GM13976 (cell line): ENCODE measurements at regions not wholly inside any gene's neighbourhood (a gene's known extent, or its start where the extent isn't known, plus 50 kb on each side); places are given as distances from the start of the nearest gene placed in this dataset.

Experiments used
- DNase-seq: peaks from one replicate; pipeline ENCODE4 v3.0.0; 2012; ENCODE audit warnings: low spot score
- CTCF ChIP-seq: IDR thresholded peaks from 2 replicates; pipeline ENCODE4 v1.5.1; 2012; ENCODE audit warnings: borderline replicate concordance, mild to moderate bottlenecking; ENCODE audit not compliant: insufficient read depth; ENCODE audit errors: extremely low read depth, missing control alignments, control extremely low read depth
- in situ Hi-C: fragments of 300-500 bp; cut with MboI; formaldehyde crosslinking; loops from one replicate; pipeline ENCODE4 v1.12.0; 2022; ENCODE audit warnings: low sequenced_read_pairs, mixed read lengths, inconsistent platforms; ENCODE audit not compliant: unreplicated experiment

- DNase-seq, result no peak
- no peak for TF ChIP-seq CTCF
- in situ Hi-C loops, result no loop called here
Measured at GRCh38 chr3:57003676-57004075, 56.8 kb upstream of the SPATA12 start.

GRCh38 chr3:57001356-57001755, 59.1 kb upstream of the SPATA12 start:
- DNase-seq, result no peak
- in situ Hi-C loops, result no loop called here
- no peak for TF ChIP-seq CTCF

- no peak for DNase-seq
- TF ChIP-seq CTCF, result no peak
- in situ Hi-C loops, result no loop called here
Measured at GRCh38 chr3:57000012-57000411, 60.5 kb upstream of the SPATA12 start.

- TF ChIP-seq CTCF, result no peak
- no peak for DNase-seq
- in situ Hi-C loops, result no loop called here
Measured at GRCh38 chr3:56999547-56999946, 60.9 kb upstream of the SPATA12 start.

GRCh38 chr3:56998076-56998529, 62.4 kb upstream of the SPATA12 start:
- in situ Hi-C loops, result no loop called here
- no peak for DNase-seq
- TF ChIP-seq CTCF, result no peak

GRCh38 chr3:56997675-56998074, 62.8 kb upstream of the SPATA12 start:
- in situ Hi-C loops, result no loop called here
- no peak for TF ChIP-seq CTCF
- no peak for DNase-seq

GRCh38 chr3:56997041-56997440, 63.4 kb upstream of the SPATA12 start:
- in situ Hi-C loops, result no loop called here
- DNase-seq, result no peak
- no peak for TF ChIP-seq CTCF
